GM13976 (cell line): ENCODE measurements at regions not wholly inside any gene's neighbourhood (a gene's known extent, or its start where the extent isn't known, plus 50 kb on each side); places are given as distances from the start of the nearest gene placed in this dataset.
"Not testable (repeated sequence)": the region's sequence is repeated elsewhere in the genome, so short reads cannot be mapped to it uniquely, and the experiment has no call there.

Experiments
- DNase-seq: peaks from one replicate; pipeline ENCODE4 v3.0.0; 2012; ENCODE audit warnings: low spot score
- CTCF ChIP-seq: IDR thresholded peaks from 2 replicates; pipeline ENCODE4 v1.5.1; 2012; ENCODE audit warnings: borderline replicate concordance, mild to moderate bottlenecking; ENCODE audit not compliant: insufficient read depth; ENCODE audit errors: extremely low read depth, missing control alignments, control extremely low read depth
- in situ Hi-C: fragments of 300-500 bp; cut with MboI; formaldehyde crosslinking; loops from one replicate; pipeline ENCODE4 v1.12.0; 2022; ENCODE audit warnings: low sequenced_read_pairs, mixed read lengths, inconsistent platforms; ENCODE audit not compliant: unreplicated experiment

- no peak for TF ChIP-seq CTCF
- in situ Hi-C loops: no loop called here
- DNase-seq: no peak
Measured at GRCh38 chr1:95640746-95641145, 406.7 kb downstream of the RWDD3 start.

DNA sequence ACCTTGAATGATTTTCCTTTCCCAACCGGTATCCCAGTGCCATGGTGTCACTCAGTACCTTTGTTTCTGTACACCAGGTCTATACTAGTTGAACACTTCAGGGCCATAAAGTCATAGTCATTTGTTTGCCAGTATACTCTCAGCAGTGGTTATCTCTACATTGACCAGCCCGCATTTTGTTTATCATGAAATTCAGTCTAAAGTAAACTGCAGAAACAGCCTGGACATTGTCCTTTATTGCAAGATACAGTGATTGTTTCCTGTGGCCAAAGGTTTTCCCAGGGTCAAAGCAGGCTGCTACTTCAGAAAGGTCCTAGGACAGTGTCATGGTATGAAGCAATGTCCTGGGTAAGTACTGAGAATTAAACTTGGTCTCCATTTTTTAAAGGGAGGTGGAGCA, 407.4 kb downstream of the RWDD3 start:
- no peak for TF ChIP-seq CTCF
- in situ Hi-C loops: no loop called here
- no peak for DNase-seq

GRCh38 chr1:95642035-95642434, 408.0 kb downstream of the RWDD3 start:
- no peak for DNase-seq
- in situ Hi-C loops: no loop called here
- no peak for TF ChIP-seq CTCF

DNA sequence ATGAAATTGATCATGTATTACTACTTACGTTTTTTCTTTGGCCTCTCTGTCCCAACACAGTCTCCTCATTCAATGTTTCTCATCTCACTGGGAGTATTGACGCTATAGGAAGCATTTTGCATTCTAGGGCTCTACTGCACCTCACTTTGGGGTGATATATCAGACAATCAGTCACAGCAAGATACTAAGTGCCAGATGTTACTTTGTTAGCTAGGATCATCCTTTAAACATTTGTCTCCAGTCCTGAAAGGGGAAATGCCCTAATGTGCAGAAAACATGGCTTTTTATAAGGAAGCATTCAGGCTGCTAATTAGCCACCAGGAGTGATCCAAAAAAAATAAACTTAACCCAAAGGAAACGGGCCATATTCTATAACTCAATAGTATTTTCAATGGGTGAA, 409.1 kb downstream of the RWDD3 start:
- TF ChIP-seq CTCF: no peak
- in situ Hi-C loops: no loop called here
- no peak for DNase-seq

- DNase-seq, in situ Hi-C loops: not testable (repeated sequence)
Measured at GRCh38 chr1:95645126-95645525, 411.1 kb downstream of the RWDD3 start.

- TF ChIP-seq CTCF: no peak
- in situ Hi-C loops: no loop called here
- no peak for DNase-seq
Measured at GRCh38 chr1:95650631-95651030, 416.6 kb downstream of the RWDD3 start.

DNA sequence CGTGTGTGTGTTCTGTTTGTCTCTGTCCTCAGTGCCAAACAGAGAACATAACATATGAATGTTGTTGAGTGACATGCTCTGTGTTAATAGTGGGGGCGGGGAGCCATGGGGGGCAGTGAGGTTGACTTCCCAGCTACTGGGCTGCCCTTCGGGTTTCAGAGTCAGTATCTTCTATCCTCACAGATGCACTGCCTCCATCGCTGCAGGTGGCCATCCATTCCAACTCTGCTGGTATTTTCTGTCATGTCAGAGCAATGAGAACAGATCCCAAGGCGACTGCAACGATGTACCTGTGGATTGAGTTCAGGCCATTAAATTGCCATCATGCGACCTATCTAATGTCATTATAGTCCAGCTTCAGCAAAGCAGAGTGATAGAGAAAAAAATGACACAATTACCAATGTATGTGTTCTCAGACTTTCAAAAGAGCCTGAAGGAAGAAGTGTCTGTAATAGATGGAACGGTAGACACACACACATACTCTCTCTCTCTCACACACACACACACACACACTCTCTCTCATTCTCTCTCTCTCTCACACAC, 418.5 kb downstream of the RWDD3 start:
- no peak for TF ChIP-seq CTCF
- no peak for DNase-seq
- in situ Hi-C loops: no loop called here
